Nucleus accumbens (tissue), 56 donors: ENCODE measurements at regions not wholly inside any gene's neighbourhood (a gene's known extent, or its start where the extent isn't known, plus 50 kb on each side); places are given as distances from the start of the nearest gene placed in this dataset.
A peak's percentile ranks its signal among the peaks of the same experiment; 100 is the strongest.

Source experiments
- DNase-seq, 56 donors: peaks; one replicate each; lab custom pipeline; 2025; lab: John Stamatoyannopoulos, UW

DNA sequence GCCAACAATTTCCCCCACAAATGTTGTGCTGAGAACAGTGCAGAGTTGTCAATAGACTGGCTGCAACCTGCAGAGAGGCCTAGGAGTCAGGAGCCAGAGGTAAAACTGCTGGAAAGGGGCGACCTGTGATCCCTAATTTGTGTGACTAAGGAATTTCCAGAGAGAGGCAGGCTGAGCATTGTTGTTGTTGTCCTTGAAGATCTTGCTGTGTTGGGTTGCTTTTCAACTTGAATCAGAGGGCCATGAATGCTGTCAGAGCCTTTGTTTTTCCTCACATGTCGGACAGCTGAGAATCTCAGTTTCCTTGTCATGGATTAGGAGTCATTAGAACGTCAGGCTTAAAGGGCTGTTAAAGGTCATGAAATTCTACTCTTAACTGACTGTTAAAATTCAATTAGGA, 134.6 kb upstream of the ASTN2 start:
- no peak for DNase-seq

DNA sequence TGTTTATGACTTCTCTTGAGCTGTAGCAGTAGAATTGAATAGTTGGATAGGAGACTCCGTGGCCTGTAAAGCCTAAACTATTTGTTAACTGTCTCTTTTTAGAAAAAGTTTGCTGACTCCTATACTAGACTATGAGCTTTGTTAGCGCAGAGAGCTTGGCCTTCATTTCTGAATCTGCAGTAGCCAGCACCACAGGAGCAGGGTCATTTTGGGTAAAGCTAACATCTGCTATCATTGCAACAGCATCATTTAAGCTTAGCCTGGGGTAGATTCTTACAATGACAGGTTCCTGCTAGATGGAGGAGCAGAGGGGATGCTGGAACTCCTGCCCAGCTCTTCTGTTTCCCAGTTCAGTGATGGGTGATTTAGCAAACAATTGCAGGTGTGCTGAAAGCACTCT, 133.7 kb upstream of the ASTN2 start:
- DNase-seq, result no peak

DNA sequence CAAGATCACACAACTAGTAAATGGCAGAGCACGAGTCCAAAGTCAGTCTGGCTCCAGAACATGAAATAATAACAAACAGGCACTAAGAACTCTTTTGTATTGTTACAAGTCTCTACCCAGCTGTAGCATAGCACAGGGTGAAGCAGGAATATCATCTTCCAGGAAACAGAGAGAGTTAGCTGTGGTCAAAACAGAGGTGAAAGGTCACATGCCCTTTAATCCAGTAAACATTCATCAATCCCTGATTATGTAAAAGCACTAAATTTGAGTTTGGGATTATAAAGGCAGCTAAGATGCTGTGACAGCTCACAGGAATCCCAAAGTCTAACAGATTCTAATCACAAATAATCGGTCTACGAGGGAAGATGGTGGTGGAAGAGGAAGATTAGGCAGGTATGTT, 133.0 kb upstream of the ASTN2 start:
- no peak for DNase-seq

DNA sequence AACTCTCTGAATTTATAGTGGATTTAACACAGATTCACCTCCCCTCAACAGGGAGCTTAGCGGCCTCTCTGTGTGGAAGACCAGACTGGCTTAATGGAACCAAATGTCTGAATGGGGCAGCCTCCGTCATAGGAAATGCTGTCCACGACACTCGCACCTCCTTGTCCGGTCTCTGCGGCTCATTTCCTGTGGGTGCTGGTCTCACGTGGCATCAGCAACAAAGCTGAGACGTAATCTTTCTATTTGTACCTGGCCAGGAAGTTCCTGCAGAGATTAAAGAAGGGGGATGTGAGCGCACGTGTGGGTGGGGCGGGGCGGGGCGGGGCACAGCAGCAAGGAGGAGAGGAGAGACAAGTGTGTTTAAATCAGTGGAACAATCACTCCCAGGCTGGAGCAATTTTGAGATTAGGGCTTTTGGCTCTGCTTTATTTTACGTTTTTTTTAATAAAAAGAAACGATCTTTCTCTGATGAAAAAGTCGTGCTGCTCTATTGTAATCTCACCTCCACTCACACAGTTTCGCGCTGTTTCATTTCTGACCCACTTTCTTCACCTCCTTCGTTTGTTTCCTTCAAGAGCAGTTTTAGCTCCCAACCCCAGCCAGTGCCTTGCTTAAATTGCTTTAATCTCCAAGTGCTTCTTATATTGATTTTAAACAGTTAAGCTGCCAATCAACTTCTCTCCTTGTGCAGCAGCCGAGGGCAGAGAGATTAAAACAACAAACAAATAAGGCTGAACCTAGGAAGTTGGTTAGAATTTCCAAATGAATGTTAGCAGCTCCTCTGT, 132.2 kb upstream of the ASTN2 start:
- peak in 1 of 56 donors; percentile 13 for DNase-seq

DNA sequence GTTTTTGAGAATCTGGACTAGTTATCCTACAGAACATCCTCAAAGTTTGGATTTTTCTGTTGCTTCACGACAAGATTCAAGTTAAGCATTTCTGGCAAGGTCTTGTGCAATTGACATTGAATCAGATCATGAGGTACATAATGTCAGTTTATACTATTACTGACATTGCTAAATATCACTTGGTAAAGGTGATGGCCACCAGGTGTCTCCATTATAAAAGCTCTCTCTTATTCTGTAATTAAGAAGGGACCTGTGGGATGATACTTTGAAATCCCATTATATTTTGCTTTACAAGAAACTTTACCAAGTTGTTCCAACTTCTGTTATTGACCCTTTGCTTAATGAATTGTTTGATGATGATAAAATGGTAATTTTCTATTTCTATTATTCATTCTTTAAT, 131.0 kb upstream of the ASTN2 start:
- DNase-seq, result no peak

DNA sequence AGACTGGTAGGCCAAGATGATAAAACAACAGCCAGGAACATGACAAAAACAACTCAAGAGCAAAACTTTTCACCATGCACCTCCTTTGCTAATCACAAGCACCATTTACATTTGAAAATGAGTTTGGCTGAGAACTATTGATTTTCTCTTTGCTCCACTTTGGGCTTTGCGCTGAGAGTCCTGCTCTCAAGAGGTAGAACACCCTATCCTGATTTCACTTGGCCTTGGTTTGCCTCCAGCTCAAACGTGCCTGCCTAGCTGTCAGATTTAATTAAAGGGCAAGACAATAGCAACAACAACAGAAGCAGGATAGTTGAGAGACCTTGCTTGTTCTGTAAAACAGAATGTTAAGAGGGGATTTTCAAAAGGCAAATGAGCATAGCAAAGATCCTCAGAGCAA, 128.2 kb upstream of the ASTN2 start:
- no peak for DNase-seq

DNA sequence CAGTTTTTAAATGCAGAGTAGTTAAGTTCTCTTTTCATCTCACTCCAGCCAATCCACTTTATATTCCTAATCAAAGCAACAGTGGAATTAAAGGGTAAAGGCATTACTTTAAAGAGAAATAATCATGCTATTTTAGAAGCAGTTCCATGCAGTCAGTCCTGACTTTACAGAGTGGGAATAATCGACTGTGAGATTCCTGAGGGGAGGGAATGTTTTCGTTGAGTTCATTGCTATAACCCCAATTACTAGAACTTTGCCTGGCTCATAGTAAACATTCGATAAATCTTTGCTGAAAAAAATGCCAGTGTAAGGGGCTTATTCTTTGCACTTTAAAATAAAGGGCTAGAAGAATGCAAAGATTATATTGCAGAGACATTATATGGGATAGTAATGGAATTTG, 127.2 kb upstream of the ASTN2 start:
- no peak for DNase-seq

DNA sequence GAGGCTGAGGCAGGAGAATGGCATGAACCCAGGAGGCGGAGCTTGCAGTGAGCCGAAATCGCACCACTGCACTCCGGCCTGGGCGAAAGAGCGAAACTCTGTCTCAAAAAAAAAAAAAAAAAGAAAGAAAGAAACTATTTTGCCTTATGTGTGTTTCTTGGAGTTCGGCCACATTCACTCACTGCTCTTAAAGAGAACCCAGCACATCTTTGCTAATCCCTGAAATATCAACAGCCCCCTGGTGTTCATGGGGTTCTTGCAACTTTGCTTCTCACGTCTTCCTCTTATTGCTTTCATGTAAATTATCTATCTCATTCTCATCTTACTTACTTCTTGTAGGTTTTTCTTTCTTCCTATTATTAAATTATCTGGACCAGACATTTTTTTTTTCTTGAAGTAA, 126.3 kb upstream of the ASTN2 start:
- DNase-seq, result no peak

DNA sequence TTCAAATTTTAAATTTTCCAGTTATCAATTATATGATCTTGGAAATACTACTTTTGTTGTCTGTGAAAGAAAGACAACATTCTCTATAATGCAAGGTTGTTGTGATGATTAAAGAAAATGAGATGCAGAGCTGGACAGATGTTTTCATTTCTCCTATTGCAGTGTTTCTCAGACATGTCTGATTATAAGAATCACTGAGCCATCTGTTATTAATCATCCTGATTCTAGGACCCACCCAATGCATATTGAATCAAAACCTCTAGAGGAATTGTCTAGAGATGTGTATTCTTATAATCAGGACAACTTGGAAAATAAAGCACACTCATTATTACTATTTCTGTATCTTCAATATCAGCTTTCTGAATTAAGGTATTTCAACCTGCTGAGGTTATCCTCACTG, 121.1 kb upstream of the ASTN2 start:
- DNase-seq, result no peak

DNA sequence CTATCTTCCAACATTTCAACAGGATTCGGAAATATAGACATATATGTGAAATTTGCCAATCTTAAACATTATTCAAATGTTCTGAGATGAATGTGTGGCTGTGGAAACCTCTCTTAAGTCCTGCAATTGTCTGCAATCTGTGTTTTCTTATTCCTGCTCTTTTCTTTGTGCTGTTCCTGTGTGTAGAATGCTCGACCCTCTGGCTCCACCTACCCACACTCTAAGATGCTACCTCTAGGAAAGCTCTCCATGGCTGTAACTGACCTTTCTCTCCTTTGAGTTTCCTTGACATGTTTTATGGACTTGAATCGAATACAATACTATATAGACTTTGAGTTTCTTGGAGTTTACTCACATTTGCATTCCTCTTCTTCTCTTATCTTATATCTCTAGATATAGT, 120.6 kb upstream of the ASTN2 start:
- DNase-seq, result no peak

DNA sequence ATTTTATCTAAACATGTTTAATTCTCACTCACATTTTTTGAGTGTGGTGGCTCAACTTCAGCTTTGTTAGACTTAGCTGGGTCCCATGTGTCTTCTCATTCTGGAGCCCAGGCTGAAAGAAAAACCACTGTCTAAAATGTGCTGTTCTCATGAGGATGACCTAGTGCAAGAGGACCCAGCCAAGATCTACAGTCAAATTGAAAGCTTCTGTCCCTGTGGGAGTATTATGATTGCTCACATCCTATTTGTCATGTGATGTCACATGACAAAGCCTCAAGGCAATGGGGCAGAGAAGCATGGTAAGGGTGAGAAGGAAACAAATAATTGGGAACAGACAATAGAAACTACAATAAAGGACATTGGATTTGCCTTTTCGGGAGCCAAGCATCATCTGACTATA, 113.4 kb upstream of the ASTN2 start:
- DNase-seq, result no peak

DNA sequence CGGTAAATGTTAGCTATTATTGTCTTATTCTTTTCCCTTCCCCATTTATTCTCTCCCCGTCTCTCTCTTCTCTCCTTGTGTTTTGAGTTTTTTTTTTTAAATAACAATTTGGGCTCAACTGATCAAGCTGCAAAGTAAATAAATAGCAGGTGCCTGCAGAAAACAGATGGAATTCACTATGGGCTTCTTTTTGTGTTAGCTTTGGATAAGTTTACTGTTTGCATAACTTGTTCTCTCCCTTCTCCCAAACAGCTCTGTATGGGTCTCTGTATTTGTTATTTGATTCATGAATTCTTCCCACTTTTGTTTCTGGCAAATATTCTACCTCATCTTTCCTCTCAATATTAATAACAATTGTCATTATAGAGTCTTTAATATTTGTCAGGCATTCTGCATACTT, 111.8 kb upstream of the ASTN2 start:
- DNase-seq, result no peak

DNA sequence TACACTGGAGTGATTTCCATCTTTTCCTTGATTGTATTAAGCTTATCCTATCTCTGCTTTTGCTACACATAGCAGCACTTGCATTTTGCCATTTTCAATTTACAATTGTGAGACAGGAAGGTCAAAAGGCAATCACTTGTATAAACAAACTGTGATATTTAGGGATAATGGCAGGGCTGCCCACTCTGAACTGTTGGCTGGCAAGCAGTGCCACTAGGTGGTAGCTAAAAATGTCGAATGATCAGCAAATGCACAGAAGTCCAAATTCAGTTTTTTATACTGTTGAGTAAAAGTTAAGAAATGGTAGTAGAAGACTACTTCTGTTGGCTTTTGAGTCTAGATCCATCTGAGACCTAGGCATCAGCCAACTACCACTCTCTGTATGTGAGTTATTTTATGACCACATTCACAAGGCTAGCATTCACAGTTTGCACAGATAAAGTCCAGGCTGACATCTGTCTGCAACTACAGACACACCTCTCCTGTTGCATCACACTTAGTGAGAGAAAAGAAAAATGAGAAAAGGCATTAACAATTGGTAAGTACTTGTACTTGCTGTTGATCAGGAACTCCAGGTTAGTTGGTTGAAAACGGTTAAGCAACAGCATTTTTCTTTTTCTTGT, 108.8 kb upstream of the ASTN2 start:
- no peak for DNase-seq

DNA sequence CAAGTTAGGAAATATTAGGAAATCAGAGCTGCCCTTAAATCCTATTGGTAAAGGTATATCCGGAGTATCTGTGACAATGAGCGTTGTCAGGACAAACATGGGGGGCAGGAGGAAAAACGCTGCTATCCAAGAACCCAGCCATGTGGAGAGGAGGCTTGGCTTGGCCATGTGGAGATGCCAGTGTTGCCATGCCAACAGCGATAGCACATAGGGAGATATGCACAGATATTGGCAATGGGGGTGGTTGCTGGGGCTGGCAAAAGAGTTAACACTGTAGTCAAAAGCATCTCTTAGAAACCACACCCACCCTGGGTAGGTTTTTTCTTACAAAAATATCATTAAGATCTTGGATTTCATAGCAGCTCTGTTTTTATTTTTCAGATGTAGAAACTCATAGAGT, 106.4 kb upstream of the ASTN2 start:
- no peak for DNase-seq

DNA sequence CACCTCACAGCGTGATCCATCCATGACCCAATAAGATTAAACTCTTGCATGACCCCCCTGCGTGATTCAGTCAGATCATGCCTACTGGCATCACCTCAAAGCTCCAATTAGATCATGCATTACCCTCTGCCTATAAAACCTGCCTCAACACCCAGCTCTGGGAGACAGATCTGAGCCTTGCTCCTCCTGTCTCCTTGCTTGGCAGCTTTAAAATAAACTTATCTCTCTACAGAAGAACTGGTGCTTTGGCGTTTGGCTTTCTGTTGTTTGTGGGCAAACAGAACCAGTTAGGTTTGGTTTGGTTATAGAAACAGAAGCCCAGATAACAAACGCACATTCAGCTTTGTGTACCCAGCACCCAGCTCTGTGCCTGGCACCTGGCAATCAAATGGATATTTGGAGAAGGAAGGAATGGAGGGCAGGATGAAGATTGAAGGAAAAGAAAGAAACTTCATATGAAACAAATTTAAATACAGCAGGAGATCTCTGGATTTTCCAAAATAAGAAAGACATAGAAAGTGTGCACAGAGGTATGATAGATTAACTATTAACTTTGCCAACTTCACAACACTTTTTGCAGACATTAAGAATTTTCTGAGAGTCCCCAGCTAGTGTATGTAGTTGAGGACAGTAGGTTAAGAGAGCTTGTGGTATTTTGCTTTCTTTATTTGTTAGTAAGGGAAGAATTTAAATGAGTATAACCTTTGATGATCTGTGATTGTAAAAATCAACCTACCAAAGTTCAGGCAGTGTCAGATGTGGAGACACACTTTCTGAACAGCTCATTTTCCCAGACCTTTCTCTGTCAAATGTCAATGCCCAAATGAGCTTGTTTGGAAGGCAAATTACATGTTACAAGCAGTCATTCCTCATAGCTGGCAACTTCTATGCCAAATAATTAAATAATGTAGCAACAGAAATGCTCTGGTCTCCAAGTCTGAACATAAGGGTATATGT, 102.1 kb upstream of the ASTN2 start:
- no peak for DNase-seq

DNA sequence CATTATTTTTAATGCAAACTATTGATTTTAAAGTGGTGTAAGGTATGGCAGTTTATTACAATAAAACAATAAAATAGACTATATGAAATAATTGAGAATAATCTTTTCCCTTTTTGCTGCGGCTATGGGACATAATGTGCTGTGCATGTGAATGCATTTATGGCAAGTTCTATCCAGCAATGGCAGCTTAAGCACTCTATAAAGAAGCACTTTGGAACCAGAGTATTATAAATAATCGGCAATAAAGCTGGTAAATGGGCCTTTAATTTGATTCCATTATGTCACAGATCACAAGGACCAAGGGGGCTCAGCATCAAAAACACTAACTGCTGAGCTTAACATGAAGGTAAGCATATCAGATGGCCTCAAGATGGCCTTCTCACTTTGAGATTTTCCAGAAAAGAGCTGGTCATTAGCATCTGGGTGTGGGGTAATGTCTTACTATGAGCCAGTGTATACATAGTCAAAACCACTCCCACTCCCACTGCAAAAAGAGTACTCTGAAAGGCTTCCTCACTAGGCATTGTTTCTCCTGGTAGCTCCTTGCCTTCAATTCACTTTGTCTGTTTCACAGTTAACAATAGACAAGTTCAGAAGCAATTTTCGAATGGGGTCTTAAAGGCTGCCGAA, 97.1 kb upstream of the ASTN2 start:
- DNase-seq, result no peak

DNA sequence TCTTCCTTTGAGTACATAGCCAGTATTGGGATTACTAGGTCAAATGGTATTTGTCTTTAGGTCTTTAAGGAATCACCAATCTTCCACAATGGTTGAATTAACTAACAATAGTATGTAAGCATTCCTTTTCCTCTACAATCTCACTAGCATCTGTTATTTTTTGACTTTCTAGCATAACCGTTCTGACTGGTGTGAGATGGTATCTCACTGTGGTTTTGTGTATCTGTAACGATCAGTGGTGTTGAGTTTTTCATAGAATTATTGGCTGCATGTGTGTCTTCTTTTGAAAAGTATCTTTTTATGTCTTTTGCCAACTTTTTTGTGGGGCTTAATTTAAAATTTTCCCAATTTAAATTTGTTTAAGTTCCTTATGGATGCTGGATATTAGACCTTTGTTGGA, 81.5 kb upstream of the ASTN2 start:
- DNase-seq, result no peak

DNA sequence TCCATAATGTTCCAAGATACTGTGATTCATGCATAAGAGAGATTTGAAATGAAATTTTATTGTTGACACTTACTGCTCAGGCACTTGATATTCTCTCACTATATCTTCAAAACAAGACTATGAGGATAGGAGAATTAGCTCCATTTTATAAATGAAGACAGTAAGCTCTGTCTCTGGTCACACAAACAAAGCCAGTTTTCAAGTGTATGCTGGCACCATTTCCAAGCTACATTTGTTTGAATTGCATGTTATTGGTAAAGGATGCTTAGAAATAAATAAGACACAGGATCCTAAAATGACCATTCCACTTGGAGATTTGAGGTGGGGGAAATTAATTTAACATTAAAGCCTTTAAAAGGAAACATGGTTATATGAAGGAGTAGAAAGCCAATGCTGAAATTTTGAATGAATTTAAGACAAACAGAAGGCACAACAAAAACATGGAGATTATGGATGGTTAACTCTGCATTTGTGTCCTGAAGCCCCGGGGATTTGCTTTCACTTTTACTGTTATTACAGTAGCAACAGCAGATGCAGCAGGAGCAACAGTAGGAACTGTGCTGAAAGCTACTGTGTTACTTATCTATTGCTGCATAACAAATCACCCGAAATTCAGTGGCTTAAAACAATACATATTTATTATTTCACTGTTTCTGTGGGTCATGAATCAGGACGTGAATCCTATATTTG, 79.7 kb upstream of the ASTN2 start:
- DNase-seq, result peak in 6 of 56 donors; percentile 1 to 20 (median 8)

DNA sequence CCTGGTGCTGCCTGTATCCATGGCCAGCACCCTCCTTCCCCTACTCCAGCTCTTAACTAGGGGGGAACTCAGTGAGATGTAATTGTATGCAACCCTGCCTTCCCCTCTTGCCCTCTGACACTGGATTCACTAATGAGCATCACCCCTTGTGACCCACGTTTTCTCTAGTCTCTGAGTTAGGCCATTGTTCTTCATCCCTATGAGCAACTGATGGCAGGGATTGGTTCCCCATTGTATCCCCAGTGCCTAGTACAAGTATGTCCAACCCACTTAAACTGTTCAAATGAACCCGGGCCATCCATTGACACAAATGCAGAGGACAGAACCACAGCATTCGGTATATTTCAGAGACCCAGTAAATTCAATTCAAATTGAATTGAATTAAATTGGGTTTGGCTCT, 77.6 kb upstream of the ASTN2 start:
- DNase-seq, result peak in 29 of 56 donors; percentile 4 to 76 (median 26)

DNA sequence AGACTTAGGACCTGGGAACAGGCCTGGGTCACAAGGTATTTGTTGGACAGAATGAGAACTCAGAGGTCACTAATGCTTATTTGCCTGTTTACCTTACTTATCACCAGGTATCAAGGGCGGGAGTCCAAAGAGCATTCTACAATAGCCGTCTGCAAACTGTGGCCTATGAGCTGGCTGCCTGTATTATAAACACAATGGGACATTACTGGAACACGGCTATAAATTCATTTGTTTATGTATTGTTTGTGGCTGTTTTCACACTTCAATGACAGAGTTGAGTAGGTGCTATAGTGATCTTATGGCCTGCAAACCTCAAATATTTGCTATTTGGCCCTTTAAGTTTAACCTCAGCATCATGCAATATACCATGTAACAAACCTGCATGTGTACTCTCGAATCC, 76.6 kb upstream of the ASTN2 start:
- DNase-seq, result no peak
